Activated naive CD8-positive, alpha-beta T cell treated with anti-CD3 and anti-CD28 coated beads, Interleukin-2, amount 10 ng/mL, durations not matched to agents 7 days and 5 days (primary cell): ENCODE measurements at regions not wholly inside any gene's neighbourhood (a gene's known extent, or its start where the extent isn't known, plus 50 kb on each side); places are given as distances from the start of the nearest gene placed in this dataset.

ENCODE experiments used
- ATAC-seq: fragments of 150-1000 bp; cut with Tn5 transposase; one replicate; pipeline ENCODE4 v1.10.0; 2021; ENCODE audit warnings: low read depth, moderate library complexity
- POLR2A ChIA-PET: fragments of 350-600 bp; sonication (Branson Sonifier 250); formaldehyde crosslinking; loops from one replicate; lab custom pipeline; 2021; ENCODE audit warnings: antibody characterized with exemption; lab: Charles Lee
- DNase-seq: peaks from one replicate; pipeline ENCODE4 v3.0.0; 2021
- H3K27ac Mint-ChIP-seq: one replicate; pipeline ENCODE4 v1.8.0; 2022; ENCODE audit warnings: mild to moderate bottlenecking, mixed read lengths
- H3K27me3 Mint-ChIP-seq: one replicate; pipeline ENCODE4 v1.8.0; 2022; ENCODE audit warnings: mild to moderate bottlenecking, moderate library complexity, mixed read lengths
- H3K36me3 Mint-ChIP-seq: one replicate; pipeline ENCODE4 v1.8.0; 2021; ENCODE audit warnings: mild to moderate bottlenecking, mixed read lengths
- H3K4me1 Mint-ChIP-seq: one replicate; pipeline ENCODE4 v1.8.0; 2021; ENCODE audit warnings: mixed read lengths
- H3K4me3 Mint-ChIP-seq: one replicate; pipeline ENCODE4 v1.8.0; 2022; ENCODE audit warnings: mild to moderate bottlenecking, moderate library complexity, mixed read lengths
- H3K9me3 Mint-ChIP-seq: one replicate; pipeline ENCODE4 v1.8.0; 2021; ENCODE audit warnings: mixed read lengths

DNA sequence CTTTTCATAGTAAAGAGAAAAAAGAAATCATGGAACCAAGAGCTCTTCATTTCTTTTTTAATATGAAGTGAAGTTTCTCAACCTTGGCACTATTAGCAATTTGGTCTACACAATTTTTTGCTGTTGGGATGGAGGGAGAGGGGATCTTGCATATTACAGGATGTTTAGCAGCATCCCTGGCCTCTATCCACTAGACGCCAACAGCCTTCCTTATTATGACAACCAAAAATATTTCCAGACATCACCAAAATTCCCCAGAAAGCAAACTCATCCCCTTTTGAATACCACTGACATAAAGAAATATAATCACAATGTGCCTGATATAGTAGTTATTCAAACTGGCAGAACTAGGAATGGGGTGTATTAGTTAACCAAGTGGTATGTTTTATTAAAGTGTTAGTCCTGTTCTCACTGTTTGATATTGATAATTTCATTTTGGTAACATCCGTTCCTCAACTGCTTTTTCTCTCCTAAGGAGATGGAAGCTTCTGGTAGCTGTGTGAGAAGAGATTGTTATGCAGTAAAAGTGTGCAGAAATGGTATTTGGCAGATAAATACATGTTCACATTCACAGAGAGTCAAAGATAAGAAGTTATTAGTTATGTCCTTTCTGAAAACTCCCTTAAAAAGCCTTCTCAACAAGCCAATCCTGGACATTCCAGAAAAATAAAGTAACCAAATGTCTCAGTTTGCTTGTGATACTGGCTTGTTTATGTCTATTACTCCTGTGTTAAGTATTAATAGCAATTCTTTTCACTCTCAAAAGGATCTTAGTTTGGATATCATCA, 699.9 kb downstream of the C12orf50 start:
- no peak overlapping the region for H3K4me3 Mint-ChIP-seq
- no peaks in the 10 kb centered on the region for H3K9me3 Mint-ChIP-seq
- H3K27ac Mint-ChIP-seq = no peak overlapping the region
- POLR2A ChIA-PET = no interaction called here
- H3K27me3 Mint-ChIP-seq = no peaks in the 10 kb centered on the region
- no peak for ATAC-seq
- DNase-seq = no peak
- H3K36me3 Mint-ChIP-seq = no peaks in the 10 kb centered on the region
- no peaks in the 10 kb centered on the region for H3K4me1 Mint-ChIP-seq

DNA sequence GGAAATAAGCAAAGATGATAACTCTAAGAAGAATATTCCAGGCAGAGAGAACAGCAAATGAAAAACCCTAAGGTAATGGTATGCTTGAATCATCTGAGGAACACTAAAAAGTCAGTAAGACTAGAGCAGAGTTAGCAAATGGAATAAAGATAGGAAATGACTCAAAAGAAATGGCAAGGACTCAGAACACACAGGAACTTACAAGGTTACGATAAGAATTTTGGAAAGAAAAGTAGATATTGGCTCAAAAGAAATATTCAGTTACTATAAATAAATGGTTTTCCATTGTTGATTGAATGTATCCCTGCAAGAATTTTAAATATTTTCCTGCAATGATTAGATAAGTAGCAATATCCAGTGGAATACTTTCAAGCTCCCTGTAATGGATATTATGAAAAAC, 705.8 kb downstream of the C12orf50 start:
- POLR2A ChIA-PET = no interaction called here
- H3K4me3 Mint-ChIP-seq = no peak overlapping the region
- no peaks in the 10 kb centered on the region for H3K4me1 Mint-ChIP-seq
- no peaks in the 10 kb centered on the region for H3K27me3 Mint-ChIP-seq
- no peaks in the 10 kb centered on the region for H3K36me3 Mint-ChIP-seq
- no peak for ATAC-seq
- H3K27ac Mint-ChIP-seq = no peak overlapping the region
- no peak for DNase-seq
- no peaks in the 10 kb centered on the region for H3K9me3 Mint-ChIP-seq

DNA sequence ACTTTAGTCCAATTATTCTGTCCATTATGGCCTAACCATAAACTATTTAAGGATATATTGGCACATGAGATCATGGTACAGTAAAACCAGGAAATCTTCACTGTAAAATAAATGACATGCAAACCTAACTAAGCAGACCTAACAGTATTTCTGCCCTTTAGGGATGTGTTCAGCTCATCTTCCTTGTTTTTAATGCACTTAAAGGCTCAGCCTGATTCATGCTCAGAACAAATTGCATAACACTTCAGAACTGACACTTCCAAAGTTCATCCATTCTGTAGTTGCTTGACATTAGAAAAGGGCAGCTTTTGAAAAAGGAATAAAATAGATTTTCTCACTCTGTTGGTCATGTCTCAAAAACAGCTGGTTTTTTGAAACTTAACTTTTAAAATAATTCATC, 708.5 kb downstream of the C12orf50 start:
- H3K27me3 Mint-ChIP-seq = no peaks in the 10 kb centered on the region
- DNase-seq = no peak
- H3K9me3 Mint-ChIP-seq = no peaks in the 10 kb centered on the region
- no peaks in the 10 kb centered on the region for H3K36me3 Mint-ChIP-seq
- H3K4me3 Mint-ChIP-seq = no peak overlapping the region
- POLR2A ChIA-PET = no interaction called here
- no peak overlapping the region for H3K27ac Mint-ChIP-seq
- no peaks in the 10 kb centered on the region for H3K4me1 Mint-ChIP-seq
- no peak for ATAC-seq

DNA sequence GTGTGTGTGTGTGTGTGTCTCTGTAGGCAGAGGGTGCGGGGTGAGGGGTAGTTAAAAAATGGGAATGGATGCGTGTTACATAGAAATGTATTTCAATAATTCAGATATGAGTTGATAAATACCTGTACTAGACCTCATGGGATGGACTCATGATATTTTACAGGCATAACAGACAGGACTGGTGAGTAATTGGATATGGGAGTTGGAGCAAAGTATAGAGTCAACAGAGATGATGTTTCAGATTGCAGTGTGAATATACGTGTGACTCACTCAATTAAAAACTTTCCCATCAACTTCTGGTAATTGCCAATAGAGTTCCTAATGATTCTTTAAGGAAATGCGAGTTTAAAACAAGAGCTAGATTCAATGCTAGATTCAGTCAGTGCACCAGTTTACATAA, 711.9 kb downstream of the C12orf50 start:
- POLR2A ChIA-PET = no interaction called here
- DNase-seq = no peak
- H3K36me3 Mint-ChIP-seq = no peaks in the 10 kb centered on the region
- H3K4me1 Mint-ChIP-seq = no peaks in the 10 kb centered on the region
- no peaks in the 10 kb centered on the region for H3K9me3 Mint-ChIP-seq
- H3K27me3 Mint-ChIP-seq = no peaks in the 10 kb centered on the region
- no peak overlapping the region for H3K27ac Mint-ChIP-seq
- no peak for ATAC-seq
- no peak overlapping the region for H3K4me3 Mint-ChIP-seq

DNA sequence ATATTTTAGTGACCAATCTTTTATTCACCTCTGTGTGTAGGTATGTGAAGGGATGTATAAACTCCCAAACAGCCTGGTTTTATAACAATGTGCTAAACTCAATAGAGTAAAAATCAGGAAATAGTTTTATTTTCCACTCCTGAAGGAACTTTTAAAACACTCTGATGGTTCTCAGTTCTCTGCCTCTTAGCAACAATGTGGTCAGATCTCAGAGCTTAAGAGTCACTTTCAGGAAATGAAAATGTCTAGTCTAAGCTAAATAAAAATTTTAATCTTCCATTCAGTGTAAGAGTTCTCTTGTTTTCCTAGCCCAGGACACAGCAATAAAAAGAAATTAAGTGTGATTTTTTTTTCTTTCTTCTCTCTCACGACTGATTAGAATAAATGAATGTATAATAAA, 718.0 kb downstream of the C12orf50 start:
- Mint-ChIP-seq H3K36me3 (no peaks in the 10 kb centered on the region), H3K9me3 (no peaks in the 10 kb centered on the region), H3K4me1 (no peaks in the 10 kb centered on the region), H3K27ac (no peak overlapping the region), H3K27me3 (no peaks in the 10 kb centered on the region), H3K4me3 (no peak overlapping the region)
- ATAC-seq = no peak
- POLR2A ChIA-PET = no interaction called here
- DNase-seq = no peak

DNA sequence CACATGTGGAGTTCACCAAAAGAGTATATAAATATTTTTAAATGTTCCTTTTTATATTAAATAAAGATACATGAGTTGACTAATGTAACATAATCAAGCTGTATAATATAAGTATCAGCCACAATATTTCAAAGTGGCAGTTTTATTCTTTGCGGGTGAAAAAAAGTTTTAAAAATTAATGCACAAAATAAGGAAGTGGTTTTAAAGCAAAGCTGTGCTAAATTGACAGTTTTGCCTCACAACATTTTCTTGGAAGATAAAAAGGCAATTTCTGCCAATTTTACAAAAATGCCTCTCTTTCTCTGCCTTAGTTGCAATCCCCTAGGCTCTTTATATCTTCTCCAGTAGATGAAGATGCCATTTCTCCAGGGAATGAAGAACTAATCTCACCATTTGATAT, 719.1 kb downstream of the C12orf50 start:
- POLR2A ChIA-PET = no interaction called here
- ATAC-seq (no peak), DNase-seq (no peak)
- Mint-ChIP-seq H3K4me3 (no peak overlapping the region), H3K27ac (no peak overlapping the region), H3K27me3 (no peaks in the 10 kb centered on the region), H3K9me3 (no peaks in the 10 kb centered on the region), H3K4me1 (no peaks in the 10 kb centered on the region), H3K36me3 (no peaks in the 10 kb centered on the region)

DNA sequence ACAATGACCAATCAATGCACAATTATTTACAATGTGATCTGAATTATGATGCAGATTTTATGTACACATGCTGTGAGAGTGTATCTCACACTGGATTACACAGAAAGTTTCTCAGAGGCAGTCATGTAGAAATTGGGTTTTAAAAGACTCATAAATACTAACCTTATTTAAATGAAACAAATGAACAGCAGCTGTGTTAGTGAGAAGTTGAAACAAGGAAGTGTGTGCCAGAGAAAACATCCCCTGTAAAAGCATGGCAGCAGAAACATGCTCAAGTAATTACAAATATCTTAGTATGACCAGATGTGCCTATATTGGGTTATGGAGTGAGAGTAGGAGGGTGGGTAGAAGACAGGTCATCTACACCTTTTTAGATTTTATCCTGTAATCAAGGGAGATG, 723.7 kb downstream of the C12orf50 start:
- no peaks in the 10 kb centered on the region for H3K27me3 Mint-ChIP-seq

DNA sequence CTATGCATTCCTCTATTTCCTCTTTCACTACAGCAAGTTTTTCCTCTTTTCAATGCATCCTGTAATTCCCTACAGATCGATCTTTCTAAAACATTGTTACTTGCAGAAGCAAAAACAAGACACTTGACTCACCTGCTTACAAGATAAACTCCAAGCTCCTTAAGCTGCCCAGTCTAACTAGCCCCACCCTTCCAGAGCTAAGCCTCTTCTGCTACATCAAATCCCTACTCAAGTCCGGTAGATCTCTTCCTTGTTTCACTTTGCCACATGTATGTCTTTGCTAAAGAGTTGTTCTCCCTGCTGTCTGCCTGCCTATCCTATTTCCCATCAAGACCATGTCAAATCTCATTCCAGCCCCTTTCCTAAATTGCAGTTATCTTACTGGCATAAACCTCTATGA, 724.8 kb downstream of the C12orf50 start:
- H3K4me1 Mint-ChIP-seq = no peaks in the 10 kb centered on the region
- no peaks in the 10 kb centered on the region for H3K9me3 Mint-ChIP-seq
- H3K27me3 Mint-ChIP-seq = no peaks in the 10 kb centered on the region
- H3K27ac Mint-ChIP-seq = no peak overlapping the region
- POLR2A ChIA-PET = no interaction called here
- no peak overlapping the region for H3K4me3 Mint-ChIP-seq
- H3K36me3 Mint-ChIP-seq = no peaks in the 10 kb centered on the region
- DNase-seq (no peak), ATAC-seq (no peak)

More for the DNA sequence above, 723.7 kb downstream of the C12orf50 start:
- no peaks in the 10 kb centered on the region for H3K4me1 Mint-ChIP-seq
- DNase-seq (no peak), ATAC-seq (no peak)
- H3K4me3 Mint-ChIP-seq = no peak overlapping the region
- H3K27ac Mint-ChIP-seq = no peak overlapping the region
- no peaks in the 10 kb centered on the region for H3K36me3 Mint-ChIP-seq
- POLR2A ChIA-PET = no interaction called here
- H3K9me3 Mint-ChIP-seq = no peaks in the 10 kb centered on the region

DNA sequence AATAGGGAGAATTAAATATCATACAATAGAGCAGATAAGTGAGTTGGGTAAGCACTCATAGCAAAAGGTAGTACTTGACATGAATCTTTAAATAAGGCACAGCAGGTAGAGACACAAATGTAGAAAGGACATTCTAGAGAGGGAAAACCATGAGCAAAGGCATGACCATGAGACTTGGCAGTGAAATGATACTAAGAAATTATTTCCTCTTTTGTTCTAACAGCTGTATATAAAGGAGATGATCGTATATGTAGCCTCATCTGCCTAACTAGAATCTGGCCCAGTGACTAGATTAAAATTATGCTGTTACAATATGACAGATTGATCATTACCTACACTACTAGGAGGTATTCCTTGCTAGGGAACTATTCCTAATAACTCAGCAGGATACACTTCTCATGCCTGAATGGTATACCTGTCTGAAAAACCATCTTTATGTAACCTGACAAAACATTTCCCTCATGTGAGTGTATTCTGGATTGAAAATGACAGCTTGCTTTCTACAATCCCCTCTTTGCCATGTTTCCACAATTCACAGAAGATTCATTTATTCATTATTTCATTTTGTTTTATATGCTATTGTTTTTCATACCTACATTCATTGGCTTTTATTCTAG, 725.7 kb downstream of the C12orf50 start:
- no peaks in the 10 kb centered on the region for H3K36me3 Mint-ChIP-seq
- no peak for DNase-seq
- H3K4me3 Mint-ChIP-seq = no peak overlapping the region
- no peaks in the 10 kb centered on the region for H3K27me3 Mint-ChIP-seq
- POLR2A ChIA-PET = no interaction called here
- no peak overlapping the region for H3K27ac Mint-ChIP-seq
- no peak for ATAC-seq
- H3K9me3 Mint-ChIP-seq = no peaks in the 10 kb centered on the region
- H3K4me1 Mint-ChIP-seq = no peaks in the 10 kb centered on the region

DNA sequence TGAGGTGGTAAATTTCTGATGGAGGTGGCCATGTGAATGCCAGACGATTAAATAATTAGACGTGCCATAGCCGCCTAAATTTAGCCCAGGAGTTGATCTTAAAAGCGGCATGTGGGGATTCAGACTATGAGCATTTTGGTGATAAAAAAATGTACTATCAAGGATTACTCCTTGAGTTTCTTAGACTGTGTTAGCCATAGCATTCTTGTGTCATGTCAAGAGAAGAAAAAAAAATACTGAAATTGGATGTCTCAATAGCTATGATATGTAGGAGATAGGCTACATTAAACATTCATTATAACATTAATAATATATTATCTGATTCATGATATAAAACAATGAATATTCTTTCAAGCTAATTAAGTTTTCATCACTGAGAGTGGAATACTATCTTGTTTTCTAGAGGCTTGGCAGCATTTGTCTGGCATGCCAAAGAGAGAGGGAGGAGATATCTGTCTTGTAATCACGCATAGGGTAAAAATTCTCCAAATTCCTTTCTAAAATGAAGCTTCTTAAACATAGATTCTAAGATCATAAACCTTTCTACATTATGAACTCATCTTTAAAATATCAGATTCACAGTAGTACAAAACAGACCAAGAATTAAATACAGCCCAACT, 727.0 kb downstream of the C12orf50 start:
- no peak overlapping the region for H3K4me3 Mint-ChIP-seq
- POLR2A ChIA-PET = no interaction called here
- H3K9me3 Mint-ChIP-seq = no peaks in the 10 kb centered on the region
- H3K36me3 Mint-ChIP-seq = no peaks in the 10 kb centered on the region
- no peak for DNase-seq
- no peak for ATAC-seq
- H3K27me3 Mint-ChIP-seq = no peaks in the 10 kb centered on the region
- no peak overlapping the region for H3K27ac Mint-ChIP-seq
- no peaks in the 10 kb centered on the region for H3K4me1 Mint-ChIP-seq

DNA sequence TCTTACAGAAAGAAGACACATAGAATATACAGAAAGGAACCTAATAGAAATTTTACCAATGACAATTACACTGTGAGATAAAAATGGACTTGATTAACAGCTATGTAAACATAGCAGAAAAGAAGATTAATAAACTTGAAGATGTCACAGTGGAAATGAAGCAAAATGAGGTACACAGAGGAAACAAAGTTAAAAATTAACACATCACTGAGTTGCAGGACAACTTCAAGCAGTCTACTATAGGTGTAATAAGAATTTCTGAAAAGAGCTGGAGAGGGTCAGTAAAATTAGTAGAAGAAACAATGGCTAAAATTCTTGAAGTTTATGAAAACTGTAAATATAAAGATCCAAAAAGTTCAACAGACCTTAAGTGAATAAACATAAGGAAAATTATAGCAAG, 738.7 kb downstream of the C12orf50 start:
- Mint-ChIP-seq H3K27ac (no peak overlapping the region), H3K27me3 (no peaks in the 10 kb centered on the region)
- no peak for ATAC-seq

DNA sequence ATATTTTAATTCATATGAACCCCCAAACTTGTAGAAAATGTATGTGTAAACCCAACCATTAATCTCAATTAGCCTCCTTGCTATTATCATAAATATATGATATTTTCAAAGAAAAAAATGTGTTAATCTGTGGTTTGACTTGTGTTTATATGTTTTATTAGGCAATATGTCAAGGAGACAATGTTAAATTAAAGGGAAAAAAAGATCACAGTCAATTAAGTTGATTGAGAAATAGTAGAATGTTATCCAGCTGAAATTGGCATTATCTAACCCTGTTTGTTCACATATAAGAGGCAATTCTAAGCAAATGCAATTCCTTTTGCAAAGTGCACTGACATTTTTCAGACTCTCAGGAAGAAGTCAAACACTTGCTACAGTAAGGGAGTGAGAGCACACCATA, 745.3 kb downstream of the C12orf50 start:
- no peaks in the 10 kb centered on the region for H3K27me3 Mint-ChIP-seq
- POLR2A ChIA-PET = no interaction called here
- H3K4me3 Mint-ChIP-seq = no peak overlapping the region
- no peak overlapping the region for H3K27ac Mint-ChIP-seq
- H3K4me1 Mint-ChIP-seq = no peaks in the 10 kb centered on the region
- DNase-seq = no peak
- ATAC-seq = no peak
- no peaks in the 10 kb centered on the region for H3K9me3 Mint-ChIP-seq
- no peaks in the 10 kb centered on the region for H3K36me3 Mint-ChIP-seq

More for the DNA sequence above, 738.7 kb downstream of the C12orf50 start:
- no peaks in the 10 kb centered on the region for H3K36me3 Mint-ChIP-seq
- no peaks in the 10 kb centered on the region for H3K4me1 Mint-ChIP-seq
- no peak for DNase-seq
- H3K4me3 Mint-ChIP-seq = no peak overlapping the region
- POLR2A ChIA-PET = no interaction called here
- peaks cover 2% of the 10 kb centered on the region for H3K9me3 Mint-ChIP-seq

DNA sequence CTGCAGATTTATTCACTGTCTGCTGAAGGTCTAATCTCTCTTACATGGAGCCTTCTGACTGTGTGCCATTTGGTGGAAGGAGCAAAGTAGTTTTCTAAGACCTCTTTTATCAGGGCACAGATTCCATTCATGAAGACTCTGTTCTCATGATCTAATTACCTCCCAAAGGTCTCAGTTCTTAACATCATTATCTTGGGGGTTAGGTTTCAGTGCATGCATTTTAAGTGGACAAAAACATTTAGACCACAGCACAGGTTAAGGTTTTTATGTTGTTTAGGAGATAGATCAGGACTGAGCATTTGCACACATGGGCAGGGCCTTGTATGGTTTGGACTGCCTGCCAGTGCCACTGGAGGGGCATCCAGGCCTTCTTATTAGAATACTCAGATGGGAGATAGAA, 746.1 kb downstream of the C12orf50 start:
- H3K27ac Mint-ChIP-seq = no peak overlapping the region
- H3K36me3 Mint-ChIP-seq = no peaks in the 10 kb centered on the region
- H3K27me3 Mint-ChIP-seq = no peaks in the 10 kb centered on the region
- POLR2A ChIA-PET = no interaction called here
- no peaks in the 10 kb centered on the region for H3K4me1 Mint-ChIP-seq
- no peak overlapping the region for H3K4me3 Mint-ChIP-seq
- DNase-seq (no peak), ATAC-seq (no peak)
- no peaks in the 10 kb centered on the region for H3K9me3 Mint-ChIP-seq

DNA sequence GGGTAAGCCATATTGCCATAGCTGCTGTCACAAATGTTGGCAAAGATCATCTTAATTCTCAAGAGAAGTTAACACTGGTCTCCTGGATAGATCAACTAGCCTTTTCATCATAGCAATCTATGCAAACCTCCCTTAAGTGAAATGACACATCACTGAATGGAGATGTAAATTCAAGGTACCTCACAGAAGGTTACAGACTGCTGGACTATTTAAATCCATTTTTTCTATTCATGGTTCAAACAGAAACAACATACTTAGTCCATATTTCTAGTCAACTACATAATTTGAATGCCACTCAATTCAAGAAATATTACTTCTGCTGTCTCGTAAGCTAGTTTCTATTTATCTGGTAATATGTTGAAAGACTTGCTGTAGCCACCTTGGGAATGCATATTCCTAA, 748.3 kb downstream of the C12orf50 start:
- POLR2A ChIA-PET = no interaction called here
- no peak for ATAC-seq
- H3K4me1 Mint-ChIP-seq = no peaks in the 10 kb centered on the region
- H3K4me3 Mint-ChIP-seq = no peak overlapping the region
- H3K36me3 Mint-ChIP-seq = no peaks in the 10 kb centered on the region
- no peak for DNase-seq
- H3K27ac Mint-ChIP-seq = no peak overlapping the region
- no peaks in the 10 kb centered on the region for H3K27me3 Mint-ChIP-seq
- H3K9me3 Mint-ChIP-seq = no peaks in the 10 kb centered on the region
